H1 (cell line): ENCODE measurements at regions not wholly inside any gene's neighbourhood (a gene's known extent, or its start where the extent isn't known, plus 50 kb on each side); places are given as distances from the start of the nearest gene placed in this dataset.

Experiments
- CHD7 ChIP-seq: fragments of 300-600 bp; sonication (generic); IDR thresholded peaks from 2 replicates; pipeline ENCODE4 v1.7.1; 2012; ENCODE audit warnings: low read length, moderate library complexity, mild to moderate bottlenecking, inconsistent platforms; ENCODE audit not compliant: insufficient replicate concordance
- GTF2F1 ChIP-seq: IDR thresholded peaks from 2 replicates; pipeline ENCODE4 v1.6.1; 2012; ENCODE audit warnings: low read depth, low read length, improper control_type of control experiment, borderline replicate concordance
- SAP30 ChIP-seq: fragments of 300-600 bp; sonication (generic); IDR thresholded peaks from 2 replicates; pipeline ENCODE4 v1.7.1; 2012; ENCODE audit warnings: low read length, moderate library complexity, mild to moderate bottlenecking, inconsistent platforms; ENCODE audit not compliant: insufficient read depth, insufficient replicate concordance

- TF ChIP-seq CHD7 (no peak), SAP30 (no peak), GTF2F1 (no peak)
These were observed 318.6 kb downstream of the FOXL1 start (continued) for GRCh38 chr16:86896976-86897375.
